Fibroblast of skin of abdomen (primary cell): ENCODE measurements at regions not wholly inside any gene's neighbourhood (a gene's known extent, or its start where the extent isn't known, plus 50 kb on each side); places are given as distances from the start of the nearest gene placed in this dataset.
"Not testable (repeated sequence)": the region's sequence is repeated elsewhere in the genome, so short reads cannot be mapped to it uniquely, and the experiment has no call there.

Experiments
- DNase-seq: peaks from one replicate; pipeline ENCODE4 v3.0.0-alpha.2; 2013

DNA sequence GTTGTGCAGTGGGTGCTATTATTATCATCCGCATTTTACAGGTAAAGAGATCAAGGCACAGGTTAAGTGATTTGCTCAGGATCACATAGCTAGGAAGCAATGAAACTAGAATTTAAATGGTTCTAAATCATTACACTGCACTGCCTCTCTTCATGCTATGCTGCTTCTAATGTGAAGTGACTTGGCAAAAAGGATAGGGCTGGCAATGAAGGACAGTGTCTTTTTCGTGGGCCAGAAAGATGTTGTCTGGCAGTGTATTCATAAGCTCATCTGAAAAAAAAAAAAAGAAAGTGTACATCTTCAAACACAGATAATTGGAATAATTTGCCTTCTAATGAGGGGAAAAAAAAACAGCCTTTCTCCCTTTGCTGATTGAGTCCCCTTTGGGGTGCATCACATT lies 132.2 kb upstream of the FUNDC1 start:
- no peak for DNase-seq

DNA sequence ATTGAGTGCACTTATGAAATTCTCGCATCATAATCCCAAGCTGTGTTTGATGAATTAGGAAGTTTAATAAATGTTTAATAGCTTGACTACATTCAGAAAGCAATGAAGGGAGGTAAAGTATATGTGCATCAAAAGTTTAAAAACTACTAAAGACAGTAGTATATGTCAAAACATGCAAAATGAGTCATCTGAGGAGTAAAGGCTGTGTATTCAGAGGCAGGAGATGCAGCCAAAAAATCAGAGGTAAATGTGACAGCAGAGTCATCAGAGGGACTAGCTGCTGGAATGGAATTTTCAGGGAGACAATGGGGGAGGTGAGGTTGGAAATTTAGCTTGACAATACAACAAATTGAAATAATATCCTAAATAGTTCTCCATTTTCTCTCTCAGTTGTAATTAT lies 127.0 kb upstream of the FUNDC1 start:
- DNase-seq: no peak

DNA sequence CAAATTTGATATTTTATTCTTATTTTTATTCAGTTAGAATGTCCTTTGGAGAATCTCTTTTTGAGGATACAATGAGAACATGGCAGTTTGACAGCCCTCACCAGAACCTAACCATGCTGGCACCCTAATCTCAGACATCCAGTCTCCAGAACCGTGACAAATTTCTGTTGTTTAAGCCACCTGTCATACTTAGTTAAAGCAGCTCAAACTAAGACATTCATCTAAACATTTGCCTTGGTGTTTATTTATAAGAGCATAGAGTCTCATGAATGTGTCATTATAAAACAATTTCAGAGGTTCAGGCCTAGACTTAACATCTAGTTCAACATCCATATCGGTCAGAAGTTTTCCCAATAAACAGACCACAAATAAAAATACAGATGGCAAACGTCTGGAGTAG lies 125.1 kb upstream of the FUNDC1 start:
- no peak for DNase-seq

DNA sequence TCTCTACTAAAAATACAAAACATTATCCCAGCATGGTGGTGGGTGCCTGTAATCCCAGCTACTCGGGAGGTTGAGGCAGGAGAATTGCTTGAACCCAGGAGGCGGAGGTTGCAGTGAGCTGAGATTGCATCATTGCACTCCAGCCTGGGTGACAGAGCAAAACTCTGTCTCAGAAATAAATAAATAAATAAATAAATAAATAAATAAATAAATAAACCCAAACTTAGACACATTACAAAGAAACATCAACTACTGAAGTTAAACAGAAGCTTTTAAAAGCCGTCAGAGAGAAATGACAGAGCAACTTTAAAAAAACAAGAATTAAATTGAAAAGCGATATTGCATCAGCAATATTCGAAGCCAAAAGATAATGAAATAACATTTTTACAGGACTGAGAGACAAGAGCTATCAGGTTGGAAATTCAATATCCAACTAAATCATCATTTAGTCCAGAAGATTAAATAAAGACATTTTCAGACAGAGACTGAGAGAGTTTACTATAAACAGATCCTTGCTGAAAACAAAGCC lies 115.1 kb upstream of the FUNDC1 start:
- not testable (repeated sequence) for DNase-seq

DNA sequence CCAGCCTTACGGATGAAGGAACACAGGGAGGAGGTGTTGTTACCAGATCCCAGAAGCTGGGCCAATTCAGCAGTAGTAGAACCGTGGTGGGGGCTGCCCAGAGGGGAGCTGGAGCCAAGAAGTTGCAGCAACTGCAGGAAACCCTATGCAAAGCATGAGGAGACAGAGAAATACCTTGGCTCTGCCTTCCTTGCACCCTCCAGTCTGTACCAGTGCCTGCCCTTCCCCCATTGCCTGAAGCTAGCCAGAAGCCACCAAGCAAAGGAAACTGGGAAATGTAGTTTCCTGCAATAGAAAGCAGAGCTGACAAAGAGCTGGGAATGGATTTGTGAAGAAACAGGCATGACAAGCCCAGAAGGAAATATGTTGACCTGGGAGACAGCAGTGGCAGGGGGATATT lies 108.7 kb upstream of the FUNDC1 start:
- DNase-seq: no peak

DNA sequence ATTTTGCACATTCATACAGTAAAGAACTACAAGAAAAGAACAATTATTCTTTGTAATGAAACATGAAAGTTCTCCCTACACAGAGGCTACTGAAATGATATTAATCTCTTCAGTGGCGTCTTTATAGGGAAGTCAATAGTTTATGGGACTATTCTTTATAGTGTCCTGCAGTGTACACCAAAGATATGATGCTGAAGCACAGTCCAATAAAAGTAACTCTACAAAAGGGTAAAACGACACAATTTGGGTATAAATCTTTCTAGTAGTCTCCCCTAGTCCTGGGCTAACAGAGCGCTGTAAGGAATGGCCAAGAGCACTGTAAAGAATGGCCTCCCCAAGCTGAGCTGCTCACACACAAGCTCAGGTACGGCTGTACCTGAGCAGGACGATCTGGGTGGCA lies 101.1 kb upstream of the FUNDC1 start:
- no peak for DNase-seq

DNA sequence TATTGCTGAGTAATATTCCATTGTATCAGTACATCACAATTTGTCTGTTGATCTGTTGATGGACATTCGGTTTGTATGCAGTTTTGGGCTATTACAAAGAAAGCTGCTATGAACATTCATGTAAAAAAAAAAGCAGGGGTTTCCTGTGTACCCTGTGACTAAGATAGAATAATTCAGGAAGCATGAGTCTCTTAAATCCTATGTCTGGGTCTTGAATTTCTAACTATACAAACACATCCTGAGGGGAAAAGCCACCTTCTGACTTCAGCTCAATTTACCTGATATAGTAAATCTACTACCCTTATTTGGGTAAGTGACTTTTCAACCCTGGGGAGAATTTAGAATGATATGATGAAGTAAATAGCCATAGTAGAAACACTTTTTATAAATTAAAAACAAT lies 94.6 kb upstream of the FUNDC1 start:
- DNase-seq: no peak

DNA sequence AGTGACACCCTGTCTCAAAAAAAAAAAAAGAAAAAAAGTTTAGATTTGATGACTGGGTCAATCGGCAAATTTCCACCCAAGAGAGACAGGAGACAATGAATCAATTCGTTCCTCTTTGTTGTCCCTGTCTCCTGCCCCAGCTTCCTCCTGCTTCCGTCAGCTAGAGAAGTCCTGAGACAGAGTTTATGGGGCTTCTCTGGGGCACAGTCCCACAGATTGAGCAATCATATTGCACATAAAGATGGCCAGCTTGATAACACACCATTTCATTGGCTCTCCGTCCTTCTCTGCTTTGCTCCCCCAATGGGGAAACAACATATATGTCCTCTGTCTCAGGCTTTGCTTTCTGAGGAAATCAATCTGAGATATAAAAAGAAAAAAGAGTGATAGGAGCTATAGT lies 78.4 kb upstream of the FUNDC1 start:
- no peak for DNase-seq

DNA sequence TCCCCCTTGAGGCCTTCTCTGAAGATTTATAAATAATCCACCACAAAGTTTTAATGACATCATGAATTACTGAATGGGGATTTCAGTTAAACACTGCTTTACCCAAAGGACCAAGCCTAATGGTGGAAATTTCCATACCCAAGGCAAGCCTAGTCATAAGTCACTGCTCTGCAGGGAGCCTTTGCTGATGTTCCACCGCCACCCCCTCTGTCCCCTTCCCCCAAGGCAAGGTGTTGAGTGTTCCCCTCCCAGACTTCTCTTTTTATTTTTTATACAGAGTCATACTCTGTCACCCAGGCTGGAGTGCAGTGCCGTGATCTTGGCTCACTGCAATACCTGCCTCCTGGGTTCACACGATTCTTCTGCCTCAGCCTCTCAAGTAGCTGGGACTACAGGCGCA lies 76.4 kb upstream of the FUNDC1 start:
- no peak for DNase-seq

DNA sequence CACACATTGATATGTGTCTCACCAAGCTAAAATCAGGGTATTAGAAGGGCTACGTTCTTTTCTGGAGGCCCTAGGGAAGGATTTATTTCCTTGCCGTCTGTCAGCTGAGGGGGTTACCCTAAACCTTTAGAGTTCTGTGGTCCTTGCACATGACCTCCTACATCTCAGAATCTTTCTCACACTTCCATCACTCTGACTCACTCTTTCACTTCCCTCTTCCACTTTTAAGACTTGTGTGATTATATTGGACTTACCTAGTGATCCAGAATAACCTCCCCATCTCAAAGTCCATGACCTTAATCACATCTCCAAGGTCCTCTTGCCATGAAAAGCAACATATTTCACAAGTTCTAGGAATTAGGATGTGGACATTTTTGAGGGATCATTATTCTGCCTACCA lies 53.6 kb upstream of the FUNDC1 start:
- DNase-seq: no peak
